HepG2 (cell line): ENCODE measurements at regions not wholly inside any gene's neighbourhood (a gene's known extent, or its start where the extent isn't known, plus 50 kb on each side); places are given as distances from the start of the nearest gene placed in this dataset.

ENCODE experiments used
- ARHGAP35 ChIP-seq: sonication (generic); formaldehyde crosslinking; IDR thresholded peaks from 2 replicates; pipeline ENCODE4 v1.9.0; 2022; ENCODE audit warnings: mild to moderate bottlenecking, inconsistent platforms, moderate library complexity, missing genetic modification reagents, borderline replicate concordance
- CBFB ChIP-seq: sonication (generic); formaldehyde crosslinking; IDR thresholded peaks from 2 replicates; pipeline ENCODE4 v1.4.0; 2020; ENCODE audit warnings: missing genetic modification reagents
- CREB1 ChIP-seq, 2 experiments: fragments of 450-650 bp in 1 of 2; IDR thresholded peaks; 2 replicates each; pipeline ENCODE4 v1.6.1; 2016 to 2017; ENCODE audit warnings: control low read depth in 1 of 2, mild to moderate bottlenecking in 1 of 2, missing compliant biosample characterization in 1 of 2, missing genetic modification characterization in 1 of 2
- ELF1 ChIP-seq: sonication (generic); formaldehyde crosslinking; IDR thresholded peaks from 2 replicates; pipeline ENCODE4 v1.4.0; 2020; ENCODE audit warnings: missing genetic modification reagents
- ELF3 ChIP-seq: IDR thresholded peaks from 2 replicates; pipeline ENCODE4 v1.6.1; 2016; ENCODE audit warnings: missing genetic modification reagents, missing compliant biosample characterization
- FOXM1 ChIP-seq: sonication (generic); formaldehyde crosslinking; IDR thresholded peaks from 2 replicates; pipeline ENCODE4 v1.5.0; 2020; ENCODE audit warnings: missing genetic modification reagents
- GZF1 ChIP-seq: sonication (generic); formaldehyde crosslinking; IDR thresholded peaks from 2 replicates; pipeline ENCODE4 v1.5.1; 2020; ENCODE audit warnings: mild to moderate bottlenecking, missing genetic modification reagents
- HCFC1 ChIP-seq: fragments of 150-350 bp; IDR thresholded peaks from 2 replicates; pipeline ENCODE4 v1.6.1; 2014; ENCODE audit warnings: low read depth, low read length
- HMGA1 ChIP-seq: sonication (generic); formaldehyde crosslinking; conservative IDR thresholded peaks from 2 replicates; pipeline ENCODE4 v1.4.0; 2020; ENCODE audit warnings: missing genetic modification reagents
- HMGXB4 ChIP-seq, 2 experiments: sonication (generic) in 1 of 2; formaldehyde crosslinking in 1 of 2; IDR thresholded peaks; 2 replicates each; pipeline versions ENCODE4 v1.4.0 to v1.6.1; 2018 to 2020; ENCODE audit warnings: missing genetic modification reagents in 2 of 2, borderline replicate concordance in 1 of 2, low read depth in 1 of 2, mild to moderate bottlenecking in 1 of 2, missing biosample characterization in 1 of 2
- HNRNPK ChIP-seq: fragments of 200-400 bp; formaldehyde crosslinking; IDR thresholded peaks from 2 replicates; pipeline ENCODE4 v1.6.1; 2018; ENCODE audit warnings: low read length, low read depth, moderate library complexity, mild to moderate bottlenecking; ENCODE audit not compliant: poor library complexity, severe bottlenecking
- IKZF4 ChIP-seq: sonication (generic); formaldehyde crosslinking; IDR thresholded peaks from 2 replicates; pipeline ENCODE4 v1.5.1; 2020; ENCODE audit warnings: borderline replicate concordance, mild to moderate bottlenecking, low read depth, missing genetic modification reagents; ENCODE audit errors: not compliant biosample characterization
- JARID2 ChIP-seq: sonication (generic); formaldehyde crosslinking; IDR thresholded peaks from 2 replicates; pipeline ENCODE4 v1.8.1; 2023; ENCODE audit warnings: missing genetic modification reagents, inconsistent platforms; ENCODE audit not compliant: insufficient replicate concordance
- KLF11 ChIP-seq: IDR thresholded peaks from 2 replicates; pipeline ENCODE4 v1.6.1; 2016; ENCODE audit warnings: missing compliant biosample characterization
- MED13 ChIP-seq: sonication (generic); formaldehyde crosslinking; IDR thresholded peaks from 2 replicates; pipeline ENCODE4 v1.5.0; 2020; ENCODE audit warnings: missing genetic modification reagents
- NFE2L1 ChIP-seq: sonication (generic); formaldehyde crosslinking; IDR thresholded peaks from 2 replicates; pipeline ENCODE4 v1.4.0; 2020; ENCODE audit warnings: missing genetic modification reagents, mild to moderate bottlenecking, borderline replicate concordance
- PAWR ChIP-seq: sonication (generic); formaldehyde crosslinking; IDR thresholded peaks from 2 replicates; pipeline ENCODE4 v1.4.0; 2020; ENCODE audit warnings: missing genetic modification reagents, mild to moderate bottlenecking, borderline replicate concordance
- PITX1 ChIP-seq: sonication (generic); formaldehyde crosslinking; IDR thresholded peaks from 2 replicates; pipeline ENCODE4 v1.5.1; 2020; ENCODE audit warnings: mild to moderate bottlenecking, missing genetic modification reagents
- RORA ChIP-seq: sonication (generic); formaldehyde crosslinking; IDR thresholded peaks from 2 replicates; pipeline ENCODE4 v1.5.0; 2020; ENCODE audit warnings: mild to moderate bottlenecking, missing genetic modification reagents, moderate library complexity
- SCMH1 ChIP-seq: sonication (generic); formaldehyde crosslinking; IDR thresholded peaks from 2 replicates; pipeline ENCODE4 v1.9.0; 2021; ENCODE audit warnings: missing genetic modification reagents, mild to moderate bottlenecking, borderline replicate concordance
- TBX3 ChIP-seq: fragments of 450-650 bp; IDR thresholded peaks from 2 replicates; pipeline ENCODE4 v1.6.1; 2017; ENCODE audit warnings: antibody characterized with exemption, mild to moderate bottlenecking, inconsistent platforms, borderline replicate concordance
- TOPORS ChIP-seq: sonication (generic); formaldehyde crosslinking; IDR thresholded peaks from 2 replicates; pipeline ENCODE4 v1.8.0; 2023; ENCODE audit warnings: mild to moderate bottlenecking, missing genetic modification reagents
- ZBTB42 ChIP-seq: sonication (generic); formaldehyde crosslinking; IDR thresholded peaks from 2 replicates; pipeline ENCODE4 v1.5.0; 2020; ENCODE audit warnings: mild to moderate bottlenecking, missing genetic modification reagents
- ZBTB7B ChIP-seq: sonication (generic); formaldehyde crosslinking; IDR thresholded peaks from 2 replicates; pipeline ENCODE4 v1.4.0; 2020; ENCODE audit warnings: missing genetic modification reagents
- ZFAT ChIP-seq: sonication (generic); formaldehyde crosslinking; conservative IDR thresholded peaks from 2 replicates; pipeline ENCODE4 v1.8.1; 2023; ENCODE audit warnings: missing genetic modification reagents, inconsistent platforms
- ZFP36L2 ChIP-seq: sonication (generic); formaldehyde crosslinking; IDR thresholded peaks from 2 replicates; pipeline ENCODE4 v1.4.0; 2020; ENCODE audit warnings: missing genetic modification reagents
- ZNF343 ChIP-seq: sonication (generic); formaldehyde crosslinking; IDR thresholded peaks from 2 replicates; pipeline ENCODE4 v1.4.0; 2020; ENCODE audit warnings: mild to moderate bottlenecking, missing genetic modification reagents
- ZNF543 ChIP-seq: sonication (generic); formaldehyde crosslinking; IDR thresholded peaks from 2 replicates; pipeline ENCODE4 v1.4.0; 2020; ENCODE audit warnings: mild to moderate bottlenecking, missing genetic modification reagents
- ZNF572 ChIP-seq: sonication (generic); formaldehyde crosslinking; IDR thresholded peaks from 2 replicates; pipeline ENCODE4 v1.5.1; 2020; ENCODE audit warnings: mild to moderate bottlenecking, missing genetic modification reagents
- ZNF724P ChIP-seq: sonication (generic); formaldehyde crosslinking; IDR thresholded peaks from 2 replicates; pipeline ENCODE4 v1.8.0; 2022; ENCODE audit warnings: missing genetic modification reagents, borderline replicate concordance
- ZNF850 ChIP-seq: sonication (generic); formaldehyde crosslinking; conservative IDR thresholded peaks from 2 replicates; pipeline ENCODE4 v1.9.0; 2021; ENCODE audit warnings: mild to moderate bottlenecking, missing genetic modification reagents
- ZSCAN29 ChIP-seq: sonication (generic); formaldehyde crosslinking; conservative IDR thresholded peaks from 2 replicates; pipeline ENCODE4 v1.4.0; 2020; ENCODE audit warnings: mild to moderate bottlenecking, missing genetic modification reagents

- TF ChIP-seq ZNF724P (CRISPR knock-in tag) (no peak), ZNF850 (CRISPR knock-in tag) (no peak), TBX3 (no peak), RORA (no peak), FOXM1 (no peak), ZBTB7B (CRISPR knock-in tag) (no peak), CBFB (CRISPR knock-in tag) (no peak), ARHGAP35 (CRISPR knock-in tag) (no peak), PITX1 (CRISPR knock-in tag) (no peak), ZFAT (CRISPR knock-in tag) (no peak), IKZF4 (no peak), ZNF343 (CRISPR knock-in tag) (no peak), ZNF543 (CRISPR knock-in tag) (no peak), CREB1 (IDR thresholded peaks at IDR 0.05) (no peak), CREB1 (CRISPR knock-in tag; IDR thresholded peaks at IDR 0.05) (no peak), SCMH1 (CRISPR knock-in tag) (no peak), HMGXB4 (CRISPR knock-in tag; IDR thresholded peaks at IDR 0.05; ENCODE audit: borderline replicate concordance in 1 of 2, low read depth in 1 of 2) (peak; percentile 51 to 73; a peak in 3 of 4 replicates), ELF3 (CRISPR knock-in tag) (peak; percentile 35; the same call in 1 of the 2 replicates), JARID2 (CRISPR knock-in tag) (no peak), ZFP36L2 (CRISPR knock-in tag) (no peak), TOPORS (no peak), MED13 (no peak), PAWR (CRISPR knock-in tag) (no peak), ZSCAN29 (CRISPR knock-in tag) (no peak), ZNF572 (CRISPR knock-in tag) (no peak), NFE2L1 (CRISPR knock-in tag) (no peak), ZBTB42 (CRISPR knock-in tag) (no peak), GZF1 (CRISPR knock-in tag) (no peak), HMGA1 (CRISPR knock-in tag) (no peak), KLF11 (CRISPR knock-in tag) (no peak), HCFC1 (no peak), ELF1 (CRISPR knock-in tag) (no peak), HNRNPK (no peak)
Observed at GRCh38 chr6:109236115-109237076, 141.1 kb downstream of the CEP57L1 start (continued).
